ENCODE measurements at regions not wholly inside any gene's neighbourhood (a gene's known extent, or its start where the extent isn't known, plus 50 kb on each side); places are given as distances from the start of the nearest gene placed in this dataset.

DNA sequence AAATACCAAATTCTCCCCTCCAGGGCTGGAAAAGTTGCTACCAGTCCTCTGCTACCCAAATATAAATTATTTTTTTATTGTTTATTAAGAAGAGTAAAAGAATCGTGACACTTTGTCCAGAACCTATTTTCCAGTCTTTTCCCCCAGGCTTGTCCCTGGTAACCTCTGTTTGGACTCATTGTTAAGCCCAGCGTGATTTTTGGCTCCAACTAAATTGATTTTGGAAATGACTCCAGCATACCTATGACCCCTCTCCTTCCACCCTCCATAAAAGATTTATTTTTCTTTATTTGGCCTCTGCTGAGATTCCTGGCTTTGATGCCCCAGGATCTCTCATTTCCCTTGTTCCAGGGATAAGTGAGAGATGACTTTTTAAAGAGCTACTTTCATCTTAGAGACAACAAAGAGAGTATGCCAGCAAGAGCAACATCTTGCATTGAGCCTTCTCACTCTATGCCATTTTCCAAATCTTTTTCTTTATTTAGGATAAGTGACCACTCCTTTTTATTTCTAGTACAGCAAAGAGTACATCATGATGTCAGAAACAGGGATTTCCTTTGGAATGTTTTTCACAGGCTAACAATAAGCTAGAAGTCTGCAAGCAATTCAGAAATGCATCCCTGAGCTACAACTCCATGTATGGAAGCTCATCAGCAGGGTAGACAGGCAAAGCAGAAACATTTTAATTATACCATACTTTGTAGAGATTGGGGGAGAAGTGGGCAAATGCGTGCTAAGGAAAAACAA lies 75.8 kb downstream of the DAD1 start:
- Histone ChIP-seq H3K9ac (ENCODE audit: low read length) (no peak overlapping the region), H3K36me3 (ENCODE audit: control insufficient read depth, low read depth, low read length) (no peaks in the 10 kb centered on the region), H3K4me3 (ENCODE audit: low read length) (no peak overlapping the region), H3K27me3 (ENCODE audit: control insufficient read depth, insufficient read depth, low read length) (no peaks in the 10 kb centered on the region), H3K9me3 (ENCODE audit: control insufficient read depth, low read depth, low read length) (no peaks in the 10 kb centered on the region), H3K27ac (ENCODE audit: low read length) (no peak overlapping the region), H3K4me1 (ENCODE audit: control insufficient read depth, low read depth, low read length) (peaks cover 36% of the 10 kb centered on the region)

DNA sequence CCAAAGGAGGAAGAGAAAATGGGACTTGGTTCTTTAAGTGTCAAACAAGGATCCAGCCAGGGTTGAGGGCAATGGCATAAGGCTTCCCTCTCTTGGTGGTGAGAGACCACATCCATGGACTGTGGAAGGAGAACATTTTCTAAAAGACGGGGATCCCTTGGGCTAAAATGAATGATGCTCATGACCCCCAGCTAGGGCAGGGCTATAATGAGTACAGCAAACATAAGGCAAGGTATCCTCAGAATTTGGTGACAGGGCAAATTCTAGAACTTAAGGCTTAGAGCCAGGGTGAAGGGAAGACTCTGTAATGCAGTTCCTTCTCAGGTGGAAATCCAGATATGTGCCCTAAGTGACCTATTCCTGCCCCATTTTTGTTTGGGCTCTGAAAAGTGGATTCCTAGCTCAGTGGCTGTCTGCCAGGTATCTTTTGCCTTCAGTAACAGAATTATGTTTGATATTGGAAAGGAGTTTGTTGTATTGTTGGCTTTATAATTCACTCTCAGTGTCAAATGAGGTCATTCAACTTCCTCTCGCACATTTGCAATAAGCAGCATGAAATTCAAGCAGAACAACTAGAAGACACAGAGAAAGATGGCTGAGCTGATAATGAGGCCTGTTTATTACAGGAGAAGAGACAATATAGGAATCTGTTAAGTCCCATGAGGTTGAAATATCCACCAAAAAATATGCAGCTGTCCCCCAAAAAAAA lies 76.8 kb downstream of the DAD1 start:
- H3K27ac ChIP-seq (ENCODE audit: low read length) = no peak overlapping the region
- no peaks in the 10 kb centered on the region for H3K36me3 ChIP-seq (ENCODE audit: control insufficient read depth, low read depth, low read length)
- no peak overlapping the region for H3K4me3 ChIP-seq (ENCODE audit: low read length)
- H3K9ac ChIP-seq (ENCODE audit: low read length) = no peak overlapping the region
- no peaks in the 10 kb centered on the region for H3K27me3 ChIP-seq (ENCODE audit: control insufficient read depth, insufficient read depth, low read length)
- peaks cover 31% of the 10 kb centered on the region for H3K4me1 ChIP-seq (ENCODE audit: control insufficient read depth, low read depth, low read length)
- no peaks in the 10 kb centered on the region for H3K9me3 ChIP-seq (ENCODE audit: control insufficient read depth, low read depth, low read length)

DNA sequence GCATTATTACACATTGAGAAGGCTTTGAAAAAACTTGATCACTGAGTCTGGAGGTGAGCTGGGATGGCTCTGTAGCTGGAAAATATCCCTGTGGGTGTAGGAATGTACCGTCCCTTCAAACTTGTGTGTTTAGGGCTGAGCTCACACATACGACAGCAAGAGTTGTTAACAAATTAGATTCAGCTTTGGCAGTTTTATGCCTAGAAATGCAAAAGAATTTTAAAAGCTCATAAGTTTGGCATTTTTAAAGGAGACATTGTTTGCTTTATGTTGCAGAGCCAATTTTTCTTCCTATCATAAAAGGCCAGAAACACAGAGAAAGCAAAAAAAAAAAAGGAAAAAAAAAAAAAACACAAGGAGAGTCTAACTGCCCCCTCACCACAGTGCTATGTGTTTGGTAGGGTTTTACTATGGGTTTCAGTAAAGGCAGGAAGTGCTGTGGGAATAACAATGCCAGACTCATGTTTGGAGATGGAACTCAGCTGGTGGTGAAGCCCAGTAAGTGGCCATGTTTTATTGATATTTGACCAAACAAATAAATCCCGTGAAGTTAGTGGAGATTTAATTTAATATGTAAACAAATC lies 78.4 kb downstream of the DAD1 start:
- Histone ChIP-seq H3K27me3 (ENCODE audit: control insufficient read depth, insufficient read depth, low read length) (no peaks in the 10 kb centered on the region), H3K9ac (ENCODE audit: low read length) (no peak overlapping the region), H3K9me3 (ENCODE audit: control insufficient read depth, low read depth, low read length) (no peaks in the 10 kb centered on the region), H3K36me3 (ENCODE audit: control insufficient read depth, low read depth, low read length) (no peaks in the 10 kb centered on the region), H3K27ac (ENCODE audit: low read length) (no peak overlapping the region), H3K4me3 (ENCODE audit: low read length) (no peak overlapping the region), H3K4me1 (ENCODE audit: control insufficient read depth, low read depth, low read length) (peaks cover 31% of the 10 kb centered on the region)

DNA sequence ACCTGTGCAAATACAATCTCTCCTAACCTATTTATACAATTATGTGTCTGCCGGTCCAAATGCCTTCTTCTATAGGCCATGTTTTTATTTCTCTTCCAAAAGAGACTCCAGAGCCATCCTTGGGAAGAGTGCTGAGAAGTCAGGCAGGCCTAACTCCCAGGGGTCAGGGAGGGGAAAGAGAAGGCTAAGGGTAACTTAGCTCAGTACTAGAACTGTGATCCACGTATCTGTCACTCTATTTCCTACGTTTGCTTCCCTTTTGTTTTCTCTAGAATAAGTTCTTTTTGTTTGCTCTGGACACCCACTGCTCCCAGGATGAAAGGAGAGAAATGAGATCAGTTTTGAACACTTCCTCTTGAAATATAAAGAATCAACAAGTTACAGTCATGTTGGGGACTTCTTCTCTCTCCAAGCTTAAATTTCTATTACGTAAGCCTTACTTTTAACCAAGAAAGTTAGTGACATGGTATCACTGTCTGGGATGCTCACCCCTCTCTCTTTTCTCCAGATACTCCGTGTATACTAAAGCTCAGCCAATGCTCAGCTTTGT lies 79.2 kb downstream of the DAD1 start:
- H3K4me1 ChIP-seq (ENCODE audit: control insufficient read depth, low read depth, low read length) = peaks cover 31% of the 10 kb centered on the region
- H3K36me3 ChIP-seq (ENCODE audit: control insufficient read depth, low read depth, low read length) = no peaks in the 10 kb centered on the region
- no peak overlapping the region for H3K9ac ChIP-seq (ENCODE audit: low read length)
- H3K27ac ChIP-seq (ENCODE audit: low read length) = no peak overlapping the region
- no peak overlapping the region for H3K4me3 ChIP-seq (ENCODE audit: low read length)
- no peaks in the 10 kb centered on the region for H3K27me3 ChIP-seq (ENCODE audit: control insufficient read depth, insufficient read depth, low read length)
- no peaks in the 10 kb centered on the region for H3K9me3 ChIP-seq (ENCODE audit: control insufficient read depth, low read depth, low read length)

DNA sequence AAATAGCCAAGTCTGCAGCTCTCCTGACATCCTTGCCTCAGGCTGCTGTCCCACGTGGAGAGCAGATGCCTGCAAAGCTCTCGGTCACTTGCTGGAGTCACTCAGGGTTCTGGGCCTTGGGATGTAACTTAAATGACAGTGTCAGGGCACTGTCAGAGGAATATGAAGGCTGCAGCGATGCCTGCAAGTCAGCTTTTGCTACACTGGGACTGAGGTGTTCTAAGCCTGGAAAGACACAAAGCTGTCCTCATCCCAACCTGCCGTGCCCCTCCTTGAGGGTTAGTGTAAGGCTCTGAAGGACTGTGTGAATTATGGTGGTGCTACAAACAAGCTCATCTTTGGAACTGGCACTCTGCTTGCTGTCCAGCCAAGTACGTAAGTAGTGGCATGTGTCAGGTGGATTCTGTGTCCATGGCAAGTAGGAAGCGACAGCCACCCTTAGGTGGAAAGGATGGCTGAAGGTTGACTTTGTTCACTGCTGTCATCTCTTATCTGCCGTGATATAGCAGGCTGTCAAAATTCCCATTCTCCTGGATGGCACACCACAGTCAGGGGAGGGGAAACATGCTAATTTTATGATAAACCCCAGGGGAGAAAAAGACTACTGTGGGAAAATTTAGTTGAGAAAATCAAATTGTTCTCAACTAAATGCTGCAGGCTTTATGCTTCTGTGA lies 79.9 kb downstream of the DAD1 start:
- no peak overlapping the region for H3K4me3 ChIP-seq (ENCODE audit: low read length)
- no peak overlapping the region for H3K9ac ChIP-seq (ENCODE audit: low read length)
- H3K9me3 ChIP-seq (ENCODE audit: control insufficient read depth, low read depth, low read length) = no peaks in the 10 kb centered on the region
- H3K4me1 ChIP-seq (ENCODE audit: control insufficient read depth, low read depth, low read length) = peaks cover 31% of the 10 kb centered on the region
- no peaks in the 10 kb centered on the region for H3K27me3 ChIP-seq (ENCODE audit: control insufficient read depth, insufficient read depth, low read length)
- no peak overlapping the region for H3K27ac ChIP-seq (ENCODE audit: low read length)
- H3K36me3 ChIP-seq (ENCODE audit: control insufficient read depth, low read depth, low read length) = no peaks in the 10 kb centered on the region

DNA sequence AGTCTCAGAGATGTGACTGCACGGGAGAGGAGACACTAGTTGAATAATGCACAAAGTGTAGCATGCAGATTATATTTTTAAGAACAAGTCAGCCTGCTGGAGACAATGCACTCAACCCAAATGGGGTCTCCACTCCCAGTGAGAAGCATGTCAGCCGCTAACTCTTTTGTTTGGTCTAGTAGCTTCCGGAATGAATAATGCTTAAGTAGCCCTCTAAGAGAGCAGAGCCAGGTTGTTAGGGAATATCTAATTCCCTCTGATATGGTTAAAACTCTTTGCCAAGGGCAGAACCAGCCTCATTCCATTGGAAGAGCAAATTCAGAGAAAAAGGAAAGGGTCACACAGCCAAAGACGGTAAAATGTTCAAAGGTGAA lies 80.4 kb downstream of the DAD1 start:
- Histone ChIP-seq H3K27ac (ENCODE audit: low read length) (no peak overlapping the region), H3K9me3 (ENCODE audit: control insufficient read depth, low read depth, low read length) (no peaks in the 10 kb centered on the region), H3K4me1 (ENCODE audit: control insufficient read depth, low read depth, low read length) (peaks cover 31% of the 10 kb centered on the region), H3K36me3 (ENCODE audit: control insufficient read depth, low read depth, low read length) (no peaks in the 10 kb centered on the region), H3K27me3 (ENCODE audit: control insufficient read depth, insufficient read depth, low read length) (no peaks in the 10 kb centered on the region), H3K9ac (ENCODE audit: low read length) (no peak overlapping the region), H3K4me3 (ENCODE audit: low read length) (no peak overlapping the region)

DNA sequence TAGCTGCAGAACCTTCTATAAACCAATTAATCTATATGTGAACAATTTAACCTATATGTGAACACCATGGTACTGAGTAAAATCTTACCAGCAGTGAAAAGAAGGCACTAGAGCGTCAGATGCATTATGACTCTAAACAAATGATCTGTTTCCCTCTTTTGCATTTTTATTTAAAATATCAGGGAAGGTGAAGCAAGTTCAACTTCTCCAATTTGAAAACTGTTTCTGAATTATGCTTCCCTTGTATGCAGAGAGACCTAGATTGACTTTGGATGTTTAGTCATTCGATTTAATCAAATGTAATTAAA lies 80.9 kb downstream of the DAD1 start:
- Histone ChIP-seq H3K27ac (ENCODE audit: low read length) (no peak overlapping the region), H3K4me3 (ENCODE audit: low read length) (no peak overlapping the region), H3K36me3 (ENCODE audit: control insufficient read depth, low read depth, low read length) (no peaks in the 10 kb centered on the region), H3K9ac (ENCODE audit: low read length) (no peak overlapping the region), H3K27me3 (ENCODE audit: control insufficient read depth, insufficient read depth, low read length) (no peaks in the 10 kb centered on the region), H3K9me3 (ENCODE audit: control insufficient read depth, low read depth, low read length) (no peaks in the 10 kb centered on the region), H3K4me1 (ENCODE audit: control insufficient read depth, low read depth, low read length) (peaks cover 31% of the 10 kb centered on the region)

DNA sequence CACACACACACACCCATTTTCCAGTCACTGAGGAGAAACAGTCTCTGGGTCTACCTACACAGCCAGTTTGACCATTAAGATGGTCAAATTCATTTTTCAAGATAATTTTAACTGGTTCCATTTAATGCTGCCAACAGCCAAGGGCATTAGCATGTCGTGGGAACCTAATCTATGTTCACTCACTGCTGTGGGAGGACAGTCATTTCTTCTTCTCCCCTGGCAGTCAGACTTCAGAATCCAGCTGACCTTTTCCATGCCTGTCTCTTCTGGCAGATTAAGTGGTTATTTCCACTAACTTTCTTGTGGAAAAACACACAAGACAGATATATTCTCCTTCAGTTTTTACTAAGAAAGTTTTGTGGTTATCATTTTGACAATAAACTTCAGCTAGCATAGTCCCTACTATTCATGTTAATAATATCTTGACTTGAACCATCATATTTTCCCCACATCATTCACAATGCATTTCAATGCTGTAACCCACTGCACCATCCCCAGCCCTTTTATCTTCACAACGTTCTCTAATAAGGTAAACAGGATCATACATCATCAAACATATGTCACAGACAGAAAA lies 82.2 kb downstream of the DAD1 start:
- H3K9ac ChIP-seq (ENCODE audit: low read length) = no peak overlapping the region
- no peak overlapping the region for H3K4me3 ChIP-seq (ENCODE audit: low read length)
- H3K27ac ChIP-seq (ENCODE audit: low read length) = no peak overlapping the region
- no peaks in the 10 kb centered on the region for H3K9me3 ChIP-seq (ENCODE audit: control insufficient read depth, low read depth, low read length)
- no peaks in the 10 kb centered on the region for H3K36me3 ChIP-seq (ENCODE audit: control insufficient read depth, low read depth, low read length)
- H3K4me1 ChIP-seq (ENCODE audit: control insufficient read depth, low read depth, low read length) = peaks cover 31% of the 10 kb centered on the region
- no peaks in the 10 kb centered on the region for H3K27me3 ChIP-seq (ENCODE audit: control insufficient read depth, insufficient read depth, low read length)

DNA sequence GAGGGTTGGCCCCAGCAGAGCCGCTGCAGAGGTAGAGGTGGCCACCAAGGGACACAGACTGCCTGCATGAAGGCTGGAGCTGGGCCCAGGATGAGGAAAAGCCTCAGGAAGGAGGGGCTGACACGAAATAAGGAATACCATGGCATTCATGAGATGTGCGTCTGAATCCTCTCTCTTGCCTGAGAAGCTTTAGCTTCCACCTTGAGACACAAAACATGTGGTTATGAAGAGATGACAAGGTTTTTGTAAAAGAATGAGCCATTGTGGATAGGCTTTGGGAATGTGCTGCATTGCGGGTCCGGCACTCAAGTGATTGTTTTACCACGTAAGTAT lies 82.7 kb downstream of the DAD1 start:
- Histone ChIP-seq H3K4me3 (ENCODE audit: low read length) (no peak overlapping the region), H3K4me1 (ENCODE audit: control insufficient read depth, low read depth, low read length) (peaks cover 29% of the 10 kb centered on the region), H3K9me3 (ENCODE audit: control insufficient read depth, low read depth, low read length) (no peaks in the 10 kb centered on the region), H3K9ac (ENCODE audit: low read length) (no peak overlapping the region), H3K36me3 (ENCODE audit: control insufficient read depth, low read depth, low read length) (no peaks in the 10 kb centered on the region), H3K27ac (ENCODE audit: low read length) (no peak overlapping the region), H3K27me3 (ENCODE audit: control insufficient read depth, insufficient read depth, low read length) (no peaks in the 10 kb centered on the region)

DNA sequence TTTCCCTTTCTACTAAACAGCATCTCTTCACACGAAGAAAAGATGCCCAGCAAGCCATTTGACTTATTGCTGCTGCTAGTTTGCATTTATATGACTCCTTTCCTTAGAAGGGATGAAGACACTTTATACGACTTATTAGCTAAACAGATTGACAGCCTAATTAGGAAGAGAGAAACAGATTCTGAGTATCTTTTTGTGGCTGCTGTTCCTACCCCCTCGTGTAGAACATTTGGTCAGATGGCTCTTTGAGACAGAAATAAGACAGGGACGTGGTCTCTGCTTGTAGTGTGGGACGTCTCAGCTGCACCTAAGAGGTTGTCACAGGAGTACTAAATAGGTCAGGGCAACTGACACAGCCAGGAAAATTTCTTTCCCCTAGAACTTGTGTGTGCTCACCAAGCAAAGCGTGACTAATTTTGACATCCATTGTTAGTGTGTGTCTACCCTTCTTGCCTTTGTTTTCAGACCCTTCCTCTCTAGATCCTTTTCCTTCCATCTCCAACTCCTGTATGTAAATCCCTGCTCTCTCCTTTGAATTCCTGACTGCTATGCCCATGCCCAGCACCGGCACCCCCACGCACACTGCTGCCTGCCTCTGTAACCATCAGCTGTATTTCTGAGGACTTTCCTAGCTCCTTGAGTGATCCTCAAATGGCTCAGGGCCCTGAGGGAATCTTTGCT lies 83.2 kb downstream of the DAD1 start:
- Histone ChIP-seq H3K27ac (ENCODE audit: low read length) (no peak overlapping the region), H3K9me3 (ENCODE audit: control insufficient read depth, low read depth, low read length) (no peaks in the 10 kb centered on the region), H3K36me3 (ENCODE audit: control insufficient read depth, low read depth, low read length) (no peaks in the 10 kb centered on the region), H3K27me3 (ENCODE audit: control insufficient read depth, insufficient read depth, low read length) (no peaks in the 10 kb centered on the region), H3K4me1 (ENCODE audit: control insufficient read depth, low read depth, low read length) (peaks cover 24% of the 10 kb centered on the region), H3K4me3 (ENCODE audit: low read length) (no peak overlapping the region), H3K9ac (ENCODE audit: low read length) (no peak overlapping the region)

DNA sequence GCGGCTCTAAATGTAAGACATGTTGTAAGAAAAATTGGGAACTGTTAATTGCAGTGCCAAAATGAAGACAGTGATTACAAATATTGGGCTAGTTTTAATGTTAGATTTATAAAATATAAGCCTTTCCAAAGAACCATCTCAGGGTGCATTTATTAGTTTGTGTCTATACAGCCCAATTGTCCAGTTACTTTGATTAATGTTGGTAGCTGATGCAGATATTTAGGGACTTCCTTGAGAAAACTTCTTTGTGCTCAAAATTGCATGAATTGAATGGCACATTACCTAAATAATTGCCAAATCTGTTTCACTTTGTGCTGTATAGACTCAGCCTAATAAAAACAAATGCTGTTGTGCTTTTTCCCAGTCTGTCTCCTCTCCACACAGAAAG lies 83.7 kb downstream of the DAD1 start:
- no peaks in the 10 kb centered on the region for H3K36me3 ChIP-seq (ENCODE audit: control insufficient read depth, low read depth, low read length)
- no peak overlapping the region for H3K9ac ChIP-seq (ENCODE audit: low read length)
- no peaks in the 10 kb centered on the region for H3K9me3 ChIP-seq (ENCODE audit: control insufficient read depth, low read depth, low read length)
- no peak overlapping the region for H3K27ac ChIP-seq (ENCODE audit: low read length)
- H3K4me3 ChIP-seq (ENCODE audit: low read length) = no peak overlapping the region
- H3K4me1 ChIP-seq (ENCODE audit: control insufficient read depth, low read depth, low read length) = peaks cover 18% of the 10 kb centered on the region
- H3K27me3 ChIP-seq (ENCODE audit: control insufficient read depth, insufficient read depth, low read length) = no peaks in the 10 kb centered on the region

All from iPS-18a (cell line).